ENCODE measurements at regions not wholly inside any gene's neighbourhood (a gene's known extent, or its start where the extent isn't known, plus 50 kb on each side); places are given as distances from the start of the nearest gene placed in this dataset.

DNA sequence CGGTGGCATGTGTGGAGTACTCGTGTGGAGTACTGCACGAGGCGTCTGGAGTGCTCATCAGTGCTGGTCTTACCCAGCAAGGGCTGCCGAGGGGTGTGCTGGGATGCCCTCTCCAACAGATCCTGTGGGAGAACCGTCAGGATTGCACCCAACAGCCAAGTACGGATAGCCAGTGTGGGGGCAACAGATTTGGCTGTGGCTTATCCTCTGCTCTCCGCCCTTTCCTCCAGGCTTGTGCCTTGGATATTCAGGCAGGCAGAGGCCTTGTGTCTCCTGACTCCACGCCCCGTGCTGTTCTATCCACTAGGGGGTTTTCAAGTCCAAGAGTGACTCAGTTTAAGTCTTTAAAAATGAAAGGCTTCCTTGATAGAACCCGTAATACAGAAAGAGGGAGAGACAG is 321.0 kb upstream of the HS6ST1 start:
- DNase-seq (ENCODE audit: low read depth in 4 of 4, low spot score in 3 of 4) = no peak

DNA sequence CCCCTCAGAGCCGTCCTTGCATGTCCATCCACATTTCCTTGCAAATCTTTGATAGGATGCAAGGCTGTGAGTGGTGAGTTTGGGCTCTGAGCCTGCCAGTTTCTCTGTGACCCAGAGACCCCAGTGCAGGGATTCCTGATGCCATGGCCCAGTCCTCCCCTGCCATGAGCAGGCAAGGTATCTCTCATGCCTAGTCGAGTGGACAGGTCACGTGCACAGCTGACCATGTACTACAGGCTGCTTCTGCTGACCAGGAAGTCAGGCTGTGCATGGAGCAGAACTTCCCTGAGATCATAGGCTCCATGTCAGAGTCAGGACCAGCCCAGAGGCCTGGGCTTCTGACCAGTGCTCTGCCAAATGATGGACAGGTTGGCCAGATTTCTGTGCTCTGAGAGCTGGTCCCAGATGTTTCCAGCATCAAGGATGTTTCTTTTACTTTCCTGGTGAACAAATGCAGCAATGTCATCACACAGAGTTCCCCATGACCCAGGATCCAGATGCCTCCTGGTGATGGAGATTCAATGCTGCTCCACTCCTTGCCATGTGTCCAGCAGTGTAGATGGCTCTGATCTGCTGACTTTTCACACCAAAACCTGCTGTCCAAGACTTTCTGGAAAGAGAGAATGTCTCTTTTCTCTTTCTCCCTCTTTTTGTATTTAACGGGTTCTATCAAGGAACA is 321.6 kb upstream of the HS6ST1 start:
- DNase-seq (ENCODE audit: low read depth in 4 of 4, low spot score in 3 of 4) = no peak

DNA sequence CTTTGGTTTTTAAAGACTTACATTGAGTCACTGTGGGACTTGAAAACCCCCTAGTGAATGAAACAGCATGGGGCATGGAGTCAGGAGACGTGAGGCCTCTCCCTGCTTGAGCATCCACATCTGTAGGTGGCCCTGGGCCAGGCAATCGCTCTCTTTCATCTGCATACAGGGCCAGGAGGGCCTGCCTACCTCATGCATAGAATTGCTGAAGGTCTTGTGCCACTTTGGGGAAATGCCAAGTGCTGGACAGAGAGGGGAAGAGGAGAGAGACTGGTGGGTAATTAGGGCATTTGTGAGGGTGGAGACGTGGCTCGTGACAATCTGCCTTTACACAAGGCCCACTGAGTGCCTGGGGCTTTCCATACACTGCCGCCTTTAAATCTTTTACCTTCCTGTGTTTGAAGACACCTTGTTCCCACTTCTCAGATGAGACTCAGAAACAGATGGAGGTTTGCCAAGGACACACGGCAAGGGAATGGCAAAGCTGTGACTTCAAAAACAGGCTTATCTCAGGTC is 322.2 kb upstream of the HS6ST1 start:
- no peak for DNase-seq (ENCODE audit: low read depth in 4 of 4, low spot score in 3 of 4)

DNA sequence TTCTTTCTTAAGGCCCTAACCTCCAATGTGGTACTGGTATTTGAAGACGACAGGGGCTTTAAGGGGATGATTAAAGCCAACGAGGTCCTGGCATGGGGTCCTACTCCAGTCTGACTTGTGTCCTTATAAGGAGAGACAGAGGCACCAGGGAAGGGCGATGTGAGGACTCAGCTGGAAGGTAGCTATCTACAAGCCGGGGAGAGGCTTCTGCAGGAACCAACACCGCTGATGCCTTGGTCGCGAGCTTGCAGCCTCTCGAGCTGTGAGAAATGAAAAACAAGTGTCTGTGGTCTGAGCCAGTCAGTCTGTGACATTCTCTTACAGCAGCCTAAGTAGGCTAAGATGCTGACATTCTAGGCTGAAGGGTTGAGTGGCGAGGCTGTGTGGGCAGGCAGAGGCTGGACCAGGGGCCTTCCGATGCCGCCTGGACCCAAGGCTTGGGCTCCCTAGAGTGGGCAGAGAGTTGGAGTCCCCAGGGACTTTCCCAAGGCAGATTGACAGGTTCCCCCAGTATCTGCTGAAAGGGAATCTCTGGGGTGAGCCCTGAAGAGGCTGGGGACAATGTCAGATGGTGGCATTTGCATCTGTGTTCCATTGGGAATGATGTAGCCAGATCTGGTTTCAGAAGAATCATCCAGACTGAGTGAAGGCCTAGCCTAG is 322.9 kb upstream of the HS6ST1 start:
- DNase-seq (ENCODE audit: low read depth in 4 of 4, low spot score in 3 of 4) = no peak

DNA sequence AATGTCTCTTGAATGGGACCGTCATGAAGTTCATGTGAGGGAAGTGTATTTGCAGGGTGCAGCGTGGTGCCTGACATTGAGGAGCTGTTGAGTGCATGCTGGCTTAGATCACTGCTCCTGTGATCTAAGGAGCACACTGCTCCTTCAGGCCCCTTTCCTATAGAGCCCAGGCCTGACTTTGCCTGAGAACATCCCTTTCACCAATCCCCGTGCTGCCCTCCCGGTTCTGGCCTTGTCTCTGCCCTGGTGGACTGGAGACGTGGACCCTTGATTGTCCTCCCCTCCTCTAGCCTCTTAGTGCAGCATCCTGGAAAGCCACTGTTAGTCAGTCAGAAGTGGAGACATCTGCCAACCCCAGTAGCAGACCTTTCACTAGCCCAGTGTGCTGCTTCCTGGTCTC is 323.6 kb upstream of the HS6ST1 start:
- no peak for DNase-seq (ENCODE audit: low read depth in 4 of 4, low spot score in 3 of 4)

DNA sequence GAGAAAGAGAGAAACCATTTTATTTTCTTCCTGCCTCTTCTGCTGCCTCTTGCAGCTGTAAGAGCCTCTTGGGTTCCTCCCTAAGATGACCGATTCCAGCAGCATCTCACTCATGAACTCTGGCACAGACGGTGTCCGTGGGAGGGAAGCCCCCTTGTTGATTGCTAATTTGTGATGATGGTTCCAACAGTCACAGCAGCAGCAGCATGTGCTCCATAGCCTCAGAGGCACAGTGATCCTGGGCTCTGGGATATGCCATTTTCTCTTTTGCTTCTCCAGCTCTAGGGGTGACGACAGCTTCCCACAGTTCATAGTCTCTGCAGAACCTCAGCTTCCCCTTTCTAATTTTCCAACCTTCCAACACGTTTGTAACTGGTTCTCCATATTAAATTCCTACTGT is 324.2 kb upstream of the HS6ST1 start:
- DNase-seq (ENCODE audit: low read depth in 4 of 4, low spot score in 3 of 4) = no peak

DNA sequence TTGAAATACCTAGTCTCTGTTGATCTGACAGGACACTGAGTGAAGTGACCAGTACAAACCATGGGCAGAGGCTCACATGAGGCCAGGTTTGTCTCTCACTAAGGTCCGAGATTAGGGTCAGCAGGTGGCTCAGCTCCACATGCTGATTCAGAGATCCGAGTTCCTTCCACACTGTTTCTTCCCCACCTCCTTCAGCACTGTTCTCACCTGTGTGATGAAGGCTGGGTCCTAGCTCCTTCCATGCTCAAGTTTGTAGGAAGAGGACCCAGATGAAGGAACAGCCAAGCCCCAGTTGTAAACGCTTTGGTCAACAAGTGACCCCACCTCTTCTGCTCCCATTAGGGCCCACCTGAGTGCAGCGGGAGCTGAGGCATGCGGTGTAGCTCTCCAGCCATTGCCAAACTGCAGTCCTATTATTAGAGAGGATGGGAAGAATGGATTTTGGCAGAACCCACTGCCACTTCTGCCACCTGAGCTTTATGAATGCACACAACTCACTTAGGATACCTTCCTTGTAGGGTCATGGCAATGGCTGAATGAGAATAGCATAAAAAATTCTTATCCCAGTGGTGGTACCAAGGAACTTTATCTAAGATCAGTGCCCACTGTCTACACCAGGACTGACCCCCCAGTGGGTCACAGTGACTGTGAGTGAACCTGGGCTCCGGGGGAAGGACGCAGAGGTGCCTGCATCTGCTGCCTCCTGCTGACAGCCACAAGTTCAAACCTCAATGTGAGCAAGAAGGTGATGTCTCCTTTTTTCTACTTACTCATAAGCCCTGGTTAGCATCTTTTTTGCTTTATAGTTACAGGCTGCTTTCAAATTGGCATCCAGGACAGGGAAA is 324.8 kb upstream of the HS6ST1 start:
- no peak for DNase-seq (ENCODE audit: low read depth in 4 of 4, low spot score in 3 of 4)

DNA sequence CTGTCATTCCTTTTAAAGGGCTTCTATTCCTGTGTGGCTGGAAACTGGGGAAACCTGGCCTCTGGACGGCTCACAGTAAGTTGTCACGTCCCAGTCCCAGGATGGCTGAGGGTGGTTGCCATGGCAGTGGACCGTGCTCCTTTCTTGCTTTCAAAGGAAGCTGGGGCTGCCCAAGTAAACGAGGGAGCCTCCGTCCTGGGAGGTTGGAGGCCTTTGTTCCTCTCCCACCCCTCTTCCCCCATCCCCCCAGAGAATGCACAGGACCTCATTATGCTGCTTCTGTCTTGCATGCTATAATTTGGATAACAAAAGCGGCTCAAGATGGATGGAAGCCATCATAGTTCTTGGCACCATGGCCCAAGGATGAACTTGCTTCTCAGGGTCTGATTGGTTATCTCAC is 325.5 kb upstream of the HS6ST1 start:
- DNase-seq (ENCODE audit: low read depth in 4 of 4, low spot score in 3 of 4) = no peak

DNA sequence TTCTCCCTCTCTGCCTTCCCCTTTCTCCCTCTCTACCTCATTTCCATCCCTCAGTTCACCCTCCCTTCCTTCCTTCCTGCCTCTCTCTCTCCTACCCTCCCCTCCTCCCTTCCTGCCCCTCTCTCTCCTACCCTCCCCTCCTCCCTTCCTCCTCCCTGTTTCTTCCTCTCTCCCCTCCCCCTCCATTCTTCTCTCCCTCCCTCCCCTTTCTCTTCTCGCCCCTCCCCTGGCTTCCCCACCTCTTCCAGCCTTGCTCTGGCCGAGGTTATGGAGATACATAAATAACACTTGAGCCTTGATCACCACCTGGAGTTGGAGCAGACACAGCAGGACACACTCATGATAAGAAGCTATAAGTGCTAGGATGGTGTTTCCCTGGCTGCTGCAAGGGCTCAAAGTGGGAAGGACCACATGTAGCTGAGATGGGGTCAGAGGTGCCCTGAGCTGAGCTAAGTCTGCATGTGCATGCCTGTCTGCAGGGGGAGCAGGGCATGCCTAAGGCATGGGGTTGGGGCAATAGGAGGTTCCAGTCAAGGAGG is 326.1 kb upstream of the HS6ST1 start:
- DNase-seq (ENCODE audit: low read depth in 4 of 4, low spot score in 3 of 4) = no peak

DNA sequence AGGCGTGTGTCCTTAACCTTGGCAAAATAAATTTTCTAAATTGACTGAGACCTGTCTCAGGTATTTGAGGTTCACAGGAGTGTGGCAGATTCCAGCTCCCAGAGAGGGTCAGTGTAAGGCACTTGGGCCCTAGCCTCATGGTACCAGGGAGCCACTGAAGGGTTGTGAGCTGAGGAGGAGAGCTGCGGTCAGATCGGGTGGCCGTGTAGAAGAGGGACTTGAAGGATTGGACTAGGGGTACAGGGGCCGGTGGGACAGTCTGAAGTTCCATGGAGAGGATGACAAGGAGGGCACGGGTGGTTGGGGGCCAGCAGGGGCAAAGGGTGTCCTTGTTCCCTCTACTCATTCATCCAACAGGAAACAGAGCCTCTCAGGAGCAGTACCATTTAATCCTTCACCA is 327.0 kb upstream of the HS6ST1 start:
- no peak for DNase-seq (ENCODE audit: low read depth in 4 of 4, low spot score in 3 of 4)

DNA sequence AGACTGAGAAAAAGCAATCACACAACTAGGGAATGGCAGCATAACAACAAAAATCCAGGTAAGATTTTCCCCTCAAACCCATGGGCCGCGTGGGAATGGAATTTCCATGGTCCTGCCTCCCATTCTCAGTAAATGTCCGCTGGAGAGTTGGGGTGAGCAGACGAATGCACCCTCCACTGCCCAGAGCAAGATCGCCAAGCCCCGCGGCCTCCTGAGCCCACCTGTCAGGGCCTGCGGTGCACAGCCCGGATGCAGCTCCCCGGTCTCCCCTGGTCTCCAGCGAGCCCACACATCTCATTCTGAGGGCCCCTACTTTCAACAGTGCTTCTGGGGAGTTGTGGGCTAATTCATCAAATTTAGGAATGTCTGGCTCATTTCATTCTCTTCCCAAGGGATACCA is 327.4 kb upstream of the HS6ST1 start:
- no peak for DNase-seq (ENCODE audit: low read depth in 4 of 4, low spot score in 3 of 4)

DNA sequence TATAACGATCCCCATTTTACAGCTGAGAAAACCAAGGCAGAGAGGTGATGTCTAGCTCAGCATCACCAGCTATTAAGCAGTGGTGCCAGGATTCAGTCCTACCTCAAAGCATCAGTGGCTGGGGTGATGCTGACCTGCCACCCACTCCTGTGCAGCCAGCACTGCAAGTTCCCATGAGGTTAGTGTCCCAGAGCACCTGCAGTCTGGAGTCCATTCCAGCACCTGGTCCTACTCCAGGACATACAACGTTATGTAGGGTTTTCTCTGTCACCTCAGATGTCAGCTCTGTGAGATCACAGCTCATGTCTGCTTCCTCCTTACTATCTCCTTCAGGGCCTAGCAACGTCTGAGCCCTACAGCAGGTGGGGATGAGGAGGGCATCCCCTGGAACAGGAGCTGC is 328.0 kb upstream of the HS6ST1 start:
- DNase-seq (ENCODE audit: low read depth in 4 of 4, low spot score in 3 of 4) = no peak

DNA sequence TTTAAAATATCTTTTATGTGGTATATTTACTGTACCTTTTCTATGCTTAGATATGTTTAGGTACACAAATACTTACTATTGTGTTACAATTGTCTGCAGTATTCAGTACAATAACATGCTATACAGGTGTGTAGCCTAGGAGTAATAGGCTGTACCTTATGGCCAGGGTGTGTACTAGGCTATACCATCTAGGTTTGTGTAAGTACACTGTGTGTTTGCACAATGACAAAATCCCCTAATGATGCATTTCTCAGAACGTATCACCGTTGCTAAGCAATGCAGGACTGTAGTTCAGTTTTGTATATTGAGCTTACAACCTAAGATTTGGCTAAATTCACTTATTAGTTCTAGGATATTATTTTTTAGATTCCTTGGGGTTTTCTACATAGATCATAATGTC is 332.3 kb upstream of the HS6ST1 start:
- no peak for DNase-seq (ENCODE audit: low read depth in 4 of 4, low spot score in 3 of 4)

DNA sequence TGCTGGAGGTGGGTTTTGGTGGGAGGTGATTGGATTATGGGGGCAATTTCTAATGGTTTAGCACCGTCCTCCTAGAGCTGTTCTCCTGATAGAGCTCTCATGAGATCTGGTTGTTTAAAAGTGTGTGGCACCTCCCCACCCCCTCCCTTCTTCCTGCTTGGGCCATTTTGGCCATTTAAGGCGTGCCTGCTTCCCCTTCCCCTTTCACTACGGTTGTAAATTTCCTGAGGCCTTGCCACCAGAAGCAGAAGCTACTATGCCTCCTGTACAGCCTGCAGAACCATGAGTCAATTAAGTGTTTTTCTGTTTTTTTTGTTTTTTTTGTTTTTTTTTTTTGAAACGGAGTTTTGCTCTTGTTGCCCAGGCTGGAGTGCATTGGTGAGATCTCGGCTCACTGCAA is 335.7 kb upstream of the HS6ST1 start:
- DNase-seq (ENCODE audit: low read depth in 4 of 4, low spot score in 3 of 4) = no peak

DNA sequence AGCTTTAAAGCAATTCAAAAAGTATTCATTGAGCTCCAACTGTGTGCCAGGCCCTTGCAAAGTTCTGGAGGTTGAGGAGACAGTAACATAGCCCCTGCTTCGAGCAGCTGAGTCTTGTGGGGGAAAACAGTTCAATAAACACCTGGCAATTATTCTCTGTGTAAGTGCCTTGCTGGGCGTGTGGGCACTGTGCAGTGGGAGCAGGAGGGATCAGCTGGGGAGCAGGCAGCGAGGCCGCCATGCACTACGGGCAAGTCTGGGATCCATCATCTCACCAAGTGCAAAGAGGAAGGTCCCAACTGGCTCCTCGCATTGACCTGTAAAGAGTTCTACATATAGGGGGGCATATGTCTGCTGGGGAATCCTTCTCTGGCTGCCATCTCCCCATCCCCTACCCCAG is 342.2 kb upstream of the HS6ST1 start:
- no peak for DNase-seq (ENCODE audit: low read depth in 4 of 4, low spot score in 3 of 4)

DNA sequence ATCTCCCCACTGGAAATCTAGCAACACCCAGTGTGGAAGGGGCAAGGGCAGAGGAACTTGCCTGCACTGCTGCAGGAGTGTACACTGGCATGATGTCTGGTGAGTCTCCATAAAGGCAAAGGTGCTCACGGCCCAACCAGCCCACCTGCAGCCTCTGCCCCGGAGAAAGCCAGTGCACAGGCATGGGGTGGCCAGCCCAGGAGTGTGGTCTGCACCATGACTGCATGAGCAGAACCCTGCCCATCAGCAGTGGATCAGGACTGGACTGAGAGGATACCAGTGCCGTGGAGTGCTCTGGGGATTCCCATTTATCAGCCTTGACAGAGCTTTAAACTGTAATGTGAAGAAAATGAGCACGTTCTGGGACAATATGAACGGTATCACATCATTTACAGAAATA is 342.6 kb upstream of the HS6ST1 start:
- DNase-seq (ENCODE audit: low read depth in 4 of 4, low spot score in 3 of 4) = no peak

DNA sequence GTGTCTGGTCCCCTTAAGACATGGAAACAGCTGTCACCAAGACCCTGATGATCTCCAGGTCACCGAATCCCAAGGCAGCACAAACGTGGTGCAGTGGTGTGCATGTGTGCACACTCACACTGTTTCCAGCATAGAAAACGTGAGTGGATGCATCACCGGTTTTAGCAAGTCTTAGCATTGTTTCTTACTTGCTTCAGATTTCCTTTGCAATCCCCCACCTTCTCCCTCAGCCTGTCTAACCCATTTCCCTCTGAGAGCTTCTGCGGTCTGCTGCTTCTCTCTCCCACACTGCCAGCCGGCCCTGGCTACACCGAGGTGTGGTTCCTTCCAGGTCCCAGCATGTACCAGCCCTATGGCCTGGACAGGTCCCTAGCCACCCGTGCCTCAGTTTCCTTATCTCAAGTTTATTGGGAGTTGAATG is 343.4 kb upstream of the HS6ST1 start:
- no peak for DNase-seq (ENCODE audit: low read depth in 4 of 4, low spot score in 3 of 4)

DNA sequence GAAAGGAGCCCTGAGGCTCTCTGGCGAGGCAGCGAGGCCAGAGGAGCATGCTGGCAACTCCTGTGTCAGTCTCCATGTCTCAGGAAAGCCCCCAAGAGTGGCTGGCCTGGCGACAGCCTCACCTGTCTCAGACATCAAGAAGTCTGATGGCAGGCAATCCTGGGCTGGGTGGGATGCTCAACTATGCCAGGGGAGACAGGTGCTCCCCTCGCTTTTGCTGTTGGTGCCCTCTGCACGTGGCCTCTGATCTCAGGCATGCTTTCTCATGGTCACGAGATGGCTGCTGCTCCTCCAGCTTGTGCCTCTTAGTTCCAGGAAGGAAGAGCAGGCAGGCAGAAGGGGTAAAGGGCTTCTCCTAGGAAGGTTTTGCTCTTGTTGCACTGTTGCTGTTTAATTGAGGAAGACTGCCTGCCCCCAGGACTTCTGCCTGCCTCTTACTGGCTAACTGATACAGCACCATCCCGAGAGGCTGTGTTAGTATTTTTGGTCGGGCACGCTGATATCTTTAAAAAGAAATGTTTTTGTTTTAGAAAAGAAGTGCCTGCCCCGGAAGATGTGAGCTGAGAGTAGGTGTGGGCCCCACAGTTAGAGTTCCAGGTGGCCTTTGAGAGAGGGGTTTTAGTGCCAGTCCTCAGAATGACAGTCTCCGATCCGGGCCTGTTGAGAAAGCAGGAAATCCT is 344.8 kb upstream of the HS6ST1 start:
- no peak for DNase-seq (ENCODE audit: low read depth in 4 of 4, low spot score in 3 of 4)

DNA sequence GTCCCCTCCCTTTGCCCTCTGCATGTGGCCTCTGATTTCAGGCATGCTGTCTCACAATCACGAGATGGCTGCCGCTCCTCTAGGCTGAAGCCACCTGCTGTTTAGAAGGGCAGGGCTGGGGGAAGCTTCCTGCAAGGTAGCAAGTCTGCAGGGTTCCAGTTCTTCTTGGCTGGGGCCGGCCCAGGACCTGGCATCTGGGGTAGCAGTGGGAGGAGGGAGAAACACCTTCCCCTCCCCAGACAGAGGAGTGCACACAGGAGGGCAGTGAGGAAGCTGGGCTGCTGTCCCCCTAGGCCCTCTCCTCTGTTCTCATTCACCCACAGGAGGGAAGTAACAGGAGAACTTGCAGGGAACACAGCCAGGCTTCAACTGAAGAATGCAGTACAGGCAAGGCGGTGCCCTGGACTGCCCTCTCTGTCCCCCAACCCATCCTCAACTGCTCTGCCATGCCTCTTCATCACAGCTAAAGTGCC is 345.9 kb upstream of the HS6ST1 start:
- DNase-seq (ENCODE audit: low read depth in 4 of 4, low spot score in 3 of 4) = no peak

DNA sequence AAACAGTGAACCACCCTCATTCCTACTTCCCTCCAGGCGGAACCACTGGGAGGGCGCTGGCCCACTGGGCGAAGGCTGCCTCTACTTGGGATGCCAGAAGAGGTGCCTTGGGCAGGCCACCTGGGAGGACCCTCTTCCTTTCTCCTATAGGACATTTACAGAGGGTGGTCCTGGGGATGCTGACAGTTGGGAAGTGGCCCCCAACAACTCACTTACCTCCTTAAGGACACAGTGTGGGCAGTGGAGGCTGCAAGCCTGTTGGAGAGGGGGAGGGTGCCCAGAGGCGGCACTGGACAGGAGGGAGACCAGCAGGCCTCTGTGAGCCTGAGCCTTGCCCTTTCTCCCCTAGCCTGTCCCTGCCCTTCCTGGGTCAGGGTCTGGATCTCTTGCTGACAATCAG is 346.4 kb upstream of the HS6ST1 start:
- no peak for DNase-seq (ENCODE audit: low read depth in 4 of 4, low spot score in 3 of 4)

DNA sequence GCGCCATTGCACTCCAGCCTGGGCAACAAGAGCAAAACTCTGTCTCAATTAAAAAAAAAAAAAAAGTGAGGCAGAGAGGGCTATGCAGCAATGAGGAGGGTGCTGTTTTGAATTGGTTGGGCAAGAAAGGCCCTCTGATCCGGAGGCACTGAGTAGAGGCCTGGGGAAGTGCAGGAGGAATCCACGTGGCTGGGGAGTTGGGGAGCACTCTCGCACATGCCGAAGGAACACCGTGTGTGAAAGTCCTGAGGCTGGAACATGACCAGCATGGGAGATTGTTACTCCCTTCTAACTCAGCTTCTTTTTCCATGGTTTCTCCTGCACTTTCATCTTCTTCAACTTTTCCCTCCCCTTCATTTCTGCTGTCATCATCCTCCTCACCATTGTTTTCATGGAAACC is 347.9 kb upstream of the HS6ST1 start:
- DNase-seq (ENCODE audit: low read depth in 4 of 4, low spot score in 3 of 4) = no peak
